ENCODE measurements at regions not wholly inside any gene's neighbourhood (a gene's known extent, or its start where the extent isn't known, plus 50 kb on each side); places are given as distances from the start of the nearest gene placed in this dataset.
"Not testable (repeated sequence)": the region's sequence is repeated elsewhere in the genome, so short reads cannot be mapped to it uniquely, and the experiment has no call there.

DNA sequence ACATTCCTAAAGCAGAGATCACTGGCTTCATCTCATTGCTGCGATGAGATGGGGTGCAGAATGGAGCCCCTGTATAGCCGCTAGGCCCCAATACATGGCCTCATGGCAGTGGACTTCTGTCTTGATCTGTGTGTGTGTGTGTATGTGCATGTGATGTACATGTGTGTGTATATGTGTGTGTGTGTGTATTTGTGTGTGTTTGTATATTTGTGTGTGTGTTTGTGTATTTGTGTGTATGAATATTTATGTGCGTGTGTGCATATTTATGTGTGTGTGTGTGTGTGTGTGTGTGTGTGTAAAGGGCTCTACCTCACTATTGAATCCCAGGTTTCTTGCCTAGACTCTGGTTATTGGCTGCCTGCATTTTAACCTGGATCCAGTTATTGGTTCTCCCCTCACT, 958.2 kb downstream of the GRID1 start:
- no peak overlapping the region; a peak in 1 of 7 replicates for H3K27ac Mint-ChIP-seq
- H4K20me1 ChIP-seq (ENCODE audit: control insufficient read depth, insufficient read depth, insufficient read length), result no peaks in the 10 kb centered on the region

DNA sequence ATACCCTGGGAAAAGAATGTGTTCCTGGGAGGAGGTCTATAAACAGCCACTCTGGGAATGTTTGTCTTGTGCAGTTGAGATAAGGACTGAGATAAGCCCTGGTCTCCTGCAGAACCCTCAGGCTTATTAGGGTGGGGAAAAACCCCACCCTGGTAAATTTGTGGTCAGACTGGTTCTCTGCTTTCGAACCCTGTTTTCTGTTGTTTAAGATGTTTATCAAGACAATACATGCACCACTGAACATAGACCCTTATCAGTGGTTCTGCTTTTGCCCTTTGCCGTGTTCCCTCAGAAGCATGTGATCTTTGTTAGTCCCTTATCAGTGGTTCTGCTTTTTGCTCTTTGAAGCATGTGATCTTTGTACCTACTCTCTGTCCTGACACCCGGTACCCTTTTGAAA, 956.0 kb downstream of the GRID1 start:
- not testable (repeated sequence) for H3K27me3 ChIP-seq (ENCODE audit: insufficient read depth, low read length); H3K4ac ChIP-seq (ENCODE audit: low read depth, low read length); H3K56ac ChIP-seq (ENCODE audit: insufficient read length, low read depth, low read length); H4K8ac ChIP-seq (replicated peaks; ENCODE audit: insufficient read length, low read depth, low read length); H3K14ac ChIP-seq (ENCODE audit: insufficient read depth, low read length); H3K4me2 ChIP-seq (ENCODE audit: insufficient read depth, insufficient read length, low read length); H3K79me2 ChIP-seq (ENCODE audit: insufficient read depth, low read length); H3K23ac ChIP-seq (ENCODE audit: insufficient read length, low read depth, low read length); DNase-seq; H2AFZ ChIP-seq (ENCODE audit: low read length); H4K5ac ChIP-seq (ENCODE audit: insufficient read length, low read depth, low read length); H3T11ph ChIP-seq (ENCODE audit: low read length); H3K9me3 ChIP-seq (ENCODE audit: control insufficient read depth, low read depth, low read length); H3K27ac Mint-ChIP-seq; H3K27me3 Mint-ChIP-seq (ENCODE audit: low read depth); H2BK120ac ChIP-seq (ENCODE audit: low read depth, low read length, poor library complexity, severe bottlenecking); H3K18ac ChIP-seq (ENCODE audit: insufficient read length, low read depth, low read length); H4K20me1 ChIP-seq (ENCODE audit: control insufficient read depth, insufficient read depth, insufficient read length); H4K91ac ChIP-seq (ENCODE audit: insufficient read length, low read depth, low read length); H3K79me1 ChIP-seq (ENCODE audit: insufficient read depth, low read depth, low read length, poor library complexity, severe bottlenecking); H3K4me1 ChIP-seq (ENCODE audit: insufficient read depth, low read length); H2BK12ac ChIP-seq (ENCODE audit: insufficient read length, low read depth, low read length); H3K23me2 ChIP-seq (ENCODE audit: insufficient read length, low read depth, low read length, poor library complexity, severe bottlenecking); H2BK15ac ChIP-seq (ENCODE audit: low read depth, low read length); H2BK20ac ChIP-seq (ENCODE audit: low read depth, low read length, poor library complexity, severe bottlenecking); H3K4me3 Mint-ChIP-seq; H3K27ac ChIP-seq (ENCODE audit: insufficient read length, low read depth, low read length); H3K9ac ChIP-seq (ENCODE audit: extremely low read depth, insufficient read length, low read length); H2AK5ac ChIP-seq (ENCODE audit: insufficient read length, low read length); H2BK5ac ChIP-seq (ENCODE audit: insufficient read length, low read length)
- peaks cover 0 to 12% (median 11%) of the 10 kb centered on the region in 3 experiments; a peak in 3 of 7 replicates for H3K36me3 Mint-ChIP-seq (ENCODE audit: insufficient read depth in 1 of 3, low read depth in 3 of 3)
- peaks cover 10 to 12% of the 10 kb centered on the region in 2 experiments for H3K4me1 Mint-ChIP-seq
- H3K9me3 Mint-ChIP-seq, result peaks cover 4 to 21% of the 10 kb centered on the region in 2 experiments
- no CpG with 5 or more reads among the region's 3 CpGs for WGBS (ENCODE audit: extremely low coverage, insufficient read length, low lambda C conversion rate)

More for the DNA sequence above, 958.2 kb downstream of the GRID1 start:
- no peak overlapping the region for H3K23ac ChIP-seq (ENCODE audit: insufficient read length, low read depth, low read length)
- WGBS (ENCODE audit: extremely low coverage, insufficient read length, low lambda C conversion rate), result 100% methylated on average over 1 of the region's 3 CpGs
- TF ChIP-seq, protein P1, sequence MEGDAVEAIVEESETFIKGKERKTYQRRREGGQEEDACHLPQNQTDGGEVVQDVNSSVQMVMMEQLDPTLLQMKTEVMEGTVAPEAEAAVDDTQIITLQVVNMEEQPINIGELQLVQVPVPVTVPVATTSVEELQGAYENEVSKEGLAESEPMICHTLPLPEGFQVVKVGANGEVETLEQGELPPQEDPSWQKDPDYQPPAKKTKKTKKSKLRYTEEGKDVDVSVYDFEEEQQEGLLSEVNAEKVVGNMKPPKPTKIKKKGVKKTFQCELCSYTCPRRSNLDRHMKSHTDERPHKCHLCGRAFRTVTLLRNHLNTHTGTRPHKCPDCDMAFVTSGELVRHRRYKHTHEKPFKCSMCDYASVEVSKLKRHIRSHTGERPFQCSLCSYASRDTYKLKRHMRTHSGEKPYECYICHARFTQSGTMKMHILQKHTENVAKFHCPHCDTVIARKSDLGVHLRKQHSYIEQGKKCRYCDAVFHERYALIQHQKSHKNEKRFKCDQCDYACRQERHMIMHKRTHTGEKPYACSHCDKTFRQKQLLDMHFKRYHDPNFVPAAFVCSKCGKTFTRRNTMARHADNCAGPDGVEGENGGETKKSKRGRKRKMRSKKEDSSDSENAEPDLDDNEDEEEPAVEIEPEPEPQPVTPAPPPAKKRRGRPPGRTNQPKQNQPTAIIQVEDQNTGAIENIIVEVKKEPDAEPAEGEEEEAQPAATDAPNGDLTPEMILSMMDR (conservative IDR thresholded peaks at IDR 0.05), result no peak
- no peak overlapping the region for H3T11ph ChIP-seq (ENCODE audit: low read length)
- no peak for DNase-seq
- H2BK15ac ChIP-seq (ENCODE audit: low read depth, low read length), result no peak overlapping the region
- Mint-ChIP-seq H3K27me3 (ENCODE audit: low read depth) (no peaks in the 10 kb centered on the region; the same call in 1 of the 2 replicates), H3K4me1 (peaks cover 7 to 12% of the 10 kb centered on the region in 2 experiments), H3K36me3 (ENCODE audit: insufficient read depth in 1 of 3, low read depth in 3 of 3) (peaks cover 0 to 12% (median 11%) of the 10 kb centered on the region in 3 experiments; a peak in 3 of 7 replicates), H3K4me3 (no peak overlapping the region), H3K9me3 (peaks cover 4 to 24% of the 10 kb centered on the region in 2 experiments)
- H4K8ac ChIP-seq (replicated peaks; ENCODE audit: insufficient read length, low read depth, low read length), result no peak overlapping the region
- H3K27ac ChIP-seq (ENCODE audit: insufficient read length, low read depth, low read length), result no peak overlapping the region
- no peak overlapping the region for H2AFZ ChIP-seq (ENCODE audit: low read length)
- H3K79me2 ChIP-seq (ENCODE audit: insufficient read depth, low read length), result no peaks in the 10 kb centered on the region
- H4K91ac ChIP-seq (ENCODE audit: insufficient read length, low read depth, low read length), result no peak overlapping the region
- H3K18ac ChIP-seq (ENCODE audit: insufficient read length, low read depth, low read length), result no peak overlapping the region
- H3K56ac ChIP-seq (ENCODE audit: insufficient read length, low read depth, low read length), result no peak overlapping the region
- no peaks in the 10 kb centered on the region for H3K23me2 ChIP-seq (ENCODE audit: insufficient read length, low read depth, low read length, poor library complexity, severe bottlenecking)
- no peak overlapping the region for H3K4ac ChIP-seq (ENCODE audit: low read depth, low read length)
- H3K4me1 ChIP-seq (ENCODE audit: insufficient read depth, low read length), result no peaks in the 10 kb centered on the region
- no peak overlapping the region for H3K9ac ChIP-seq (ENCODE audit: extremely low read depth, insufficient read length, low read length)
- no peak overlapping the region for H2BK20ac ChIP-seq (ENCODE audit: low read depth, low read length, poor library complexity, severe bottlenecking)
- no peak overlapping the region for H2BK5ac ChIP-seq (ENCODE audit: insufficient read length, low read length)
- no peak overlapping the region for H2BK120ac ChIP-seq (ENCODE audit: low read depth, low read length, poor library complexity, severe bottlenecking)
- no peak overlapping the region for H2AK5ac ChIP-seq (ENCODE audit: insufficient read length, low read length)
- no peak overlapping the region for H2BK12ac ChIP-seq (ENCODE audit: insufficient read length, low read depth, low read length)
- H3K14ac ChIP-seq (ENCODE audit: insufficient read depth, low read length), result no peak overlapping the region
- no peaks in the 10 kb centered on the region for H3K27me3 ChIP-seq (ENCODE audit: insufficient read depth, low read length)
- H3K9me3 ChIP-seq (ENCODE audit: control insufficient read depth, low read depth, low read length), result no peaks in the 10 kb centered on the region
- H3K79me1 ChIP-seq (ENCODE audit: insufficient read depth, low read depth, low read length, poor library complexity, severe bottlenecking), result no peaks in the 10 kb centered on the region
- no peak overlapping the region for H4K5ac ChIP-seq (ENCODE audit: insufficient read length, low read depth, low read length)
- H3K4me2 ChIP-seq (ENCODE audit: insufficient read depth, insufficient read length, low read length), result no peak overlapping the region

Measured in H9 (cell line).